Activated CD8-positive, alpha-beta memory T cell treated with anti-CD3 and anti-CD28 coated beads for 48 hours (primary cell): ENCODE measurements at regions not wholly inside any gene's neighbourhood (a gene's known extent, or its start where the extent isn't known, plus 50 kb on each side); places are given as distances from the start of the nearest gene placed in this dataset.

Source experiments
- DNase-seq, 3 experiments: peaks; one replicate each; pipeline ENCODE4 v3.0.0-alpha.2; 2020; ENCODE audit warnings: low read depth in 2 of 3, low spot score in 2 of 3

GRCh38 chr22:22743128-22743760 lies 98.8 kb downstream of the GGTLC2 start:
- DNase-seq, result no peak

GRCh38 chr22:22744412-22745224 lies 100.2 kb downstream of the GGTLC2 start:
- DNase-seq, result no peak

GRCh38 chr22:22745225-22746060 lies 101.0 kb downstream of the GGTLC2 start:
- no peak for DNase-seq

GRCh38 chr22:22746061-22746962 lies 101.9 kb downstream of the GGTLC2 start:
- DNase-seq, result no peak

- DNase-seq, result no peak
Observed at GRCh38 chr22:22746963-22747933, 102.8 kb downstream of the GGTLC2 start.

- no peak for DNase-seq
Observed at GRCh38 chr22:22748297-22748743, 103.9 kb downstream of the GGTLC2 start.

- DNase-seq, result no peak
Observed at GRCh38 chr22:22748756-22749155, 104.3 kb downstream of the GGTLC2 start.

GRCh38 chr22:22749167-22749758 lies 104.8 kb downstream of the GGTLC2 start:
- no peak for DNase-seq

GRCh38 chr22:22750335-22751042 lies 106.1 kb downstream of the GGTLC2 start:
- no peak for DNase-seq

GRCh38 chr22:22751043-22751603 lies 106.7 kb downstream of the GGTLC2 start:
- DNase-seq, result no peak

GRCh38 chr22:22752199-22752555 lies 107.8 kb downstream of the GGTLC2 start:
- no peak for DNase-seq

- DNase-seq, result no peak
Observed at GRCh38 chr22:22752556-22753477, 108.4 kb downstream of the GGTLC2 start.

GRCh38 chr22:22753526-22754267 lies 109.3 kb downstream of the GGTLC2 start:
- peak; percentile 21 to 57 (median 30) for DNase-seq

- DNase-seq, result no peak
Observed at GRCh38 chr22:22754268-22754657, 109.8 kb downstream of the GGTLC2 start.

GRCh38 chr22:22754961-22755777 lies 110.8 kb downstream of the GGTLC2 start:
- DNase-seq, result no peak

GRCh38 chr22:22755778-22756100 lies 111.3 kb downstream of the GGTLC2 start:
- DNase-seq, result no peak
